ENCODE measurements at regions not wholly inside any gene's neighbourhood (a gene's known extent, or its start where the extent isn't known, plus 50 kb on each side); places are given as distances from the start of the nearest gene placed in this dataset.
"Not testable (repeated sequence)": the region's sequence is repeated elsewhere in the genome, so short reads cannot be mapped to it uniquely, and the experiment has no call there.

- no peak for TF ChIP-seq CTCF (IDR thresholded peaks at IDR 0.05; ENCODE audit: insufficient read depth, low read length)
- H3K4me3 ChIP-seq (ENCODE audit: low read depth, low read length): no peak overlapping the region
- DNase-seq (ENCODE audit: low read depth): no peak
These were observed 145.5 kb upstream of the POGK start for GRCh38 chr1:166693673-166694297.

GRCh38 chr1:166695115-166695514 is 144.2 kb upstream of the POGK start:
- no peak for TF ChIP-seq CTCF (IDR thresholded peaks at IDR 0.05; ENCODE audit: insufficient read depth, low read length)
- no peak for DNase-seq (ENCODE audit: low read depth)
- H3K4me3 ChIP-seq (ENCODE audit: low read depth, low read length): no peak overlapping the region

GRCh38 chr1:166695834-166696233 is 143.4 kb upstream of the POGK start:
- DNase-seq (ENCODE audit: low read depth): not testable (repeated sequence)

GRCh38 chr1:166698771-166699170 is 140.5 kb upstream of the POGK start:
- TF ChIP-seq CTCF (IDR thresholded peaks at IDR 0.05; ENCODE audit: insufficient read depth, low read length): no peak
- no peak for DNase-seq (ENCODE audit: low read depth)
- H3K4me3 ChIP-seq (ENCODE audit: low read depth, low read length): no peak overlapping the region

More at GRCh38 chr1:166695834-166696233, 143.4 kb upstream of the POGK start:
- H3K4me3 ChIP-seq (ENCODE audit: low read depth, low read length): not testable (repeated sequence)

- DNase-seq (ENCODE audit: low read depth): no peak
- TF ChIP-seq CTCF (IDR thresholded peaks at IDR 0.05; ENCODE audit: insufficient read depth, low read length): no peak
- no peak overlapping the region for H3K4me3 ChIP-seq (ENCODE audit: low read depth, low read length)
These were observed 139.7 kb upstream of the POGK start for GRCh38 chr1:166699613-166700012.

GRCh38 chr1:166700696-166701095 is 138.6 kb upstream of the POGK start:
- TF ChIP-seq CTCF (IDR thresholded peaks at IDR 0.05; ENCODE audit: insufficient read depth, low read length): no peak
- H3K4me3 ChIP-seq (ENCODE audit: low read depth, low read length): no peak overlapping the region
- DNase-seq (ENCODE audit: low read depth): no peak

GRCh38 chr1:166701603-166702100 is 137.6 kb upstream of the POGK start:
- H3K4me3 ChIP-seq (ENCODE audit: low read depth, low read length): no peak overlapping the region
- DNase-seq (ENCODE audit: low read depth): no peak
- TF ChIP-seq CTCF (IDR thresholded peaks at IDR 0.05; ENCODE audit: insufficient read depth, low read length): no peak

Measured in fibroblast of the aortic adventitia (primary cell).